ENCODE measurements at regions not wholly inside any gene's neighbourhood (a gene's known extent, or its start where the extent isn't known, plus 50 kb on each side); places are given as distances from the start of the nearest gene placed in this dataset.

DNA sequence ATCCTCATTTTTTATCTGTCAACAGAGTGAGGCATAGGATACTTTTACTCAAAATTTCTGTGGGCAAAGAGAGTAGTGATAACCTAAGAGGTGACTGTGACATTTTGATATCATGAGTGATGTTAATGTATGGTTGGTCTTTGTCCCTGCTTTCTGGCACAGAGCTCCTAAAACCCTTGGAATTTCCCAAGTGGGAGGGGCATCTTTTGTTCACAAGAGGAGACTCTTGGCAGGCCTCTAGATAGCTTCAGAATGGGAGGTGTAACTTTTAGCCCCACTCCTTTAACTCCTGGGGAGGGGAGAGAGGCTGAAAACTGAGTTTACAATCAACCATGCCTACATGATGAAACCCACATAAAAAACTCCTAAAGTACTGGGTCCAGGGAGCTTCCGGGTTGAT lies 527.8 kb downstream of the RFPL4B start:
- TF ChIP-seq, protein P1, sequence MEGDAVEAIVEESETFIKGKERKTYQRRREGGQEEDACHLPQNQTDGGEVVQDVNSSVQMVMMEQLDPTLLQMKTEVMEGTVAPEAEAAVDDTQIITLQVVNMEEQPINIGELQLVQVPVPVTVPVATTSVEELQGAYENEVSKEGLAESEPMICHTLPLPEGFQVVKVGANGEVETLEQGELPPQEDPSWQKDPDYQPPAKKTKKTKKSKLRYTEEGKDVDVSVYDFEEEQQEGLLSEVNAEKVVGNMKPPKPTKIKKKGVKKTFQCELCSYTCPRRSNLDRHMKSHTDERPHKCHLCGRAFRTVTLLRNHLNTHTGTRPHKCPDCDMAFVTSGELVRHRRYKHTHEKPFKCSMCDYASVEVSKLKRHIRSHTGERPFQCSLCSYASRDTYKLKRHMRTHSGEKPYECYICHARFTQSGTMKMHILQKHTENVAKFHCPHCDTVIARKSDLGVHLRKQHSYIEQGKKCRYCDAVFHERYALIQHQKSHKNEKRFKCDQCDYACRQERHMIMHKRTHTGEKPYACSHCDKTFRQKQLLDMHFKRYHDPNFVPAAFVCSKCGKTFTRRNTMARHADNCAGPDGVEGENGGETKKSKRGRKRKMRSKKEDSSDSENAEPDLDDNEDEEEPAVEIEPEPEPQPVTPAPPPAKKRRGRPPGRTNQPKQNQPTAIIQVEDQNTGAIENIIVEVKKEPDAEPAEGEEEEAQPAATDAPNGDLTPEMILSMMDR (IDR thresholded peaks at IDR 0.05) = no peak
- TF ChIP-seq POLR2AphosphoS5 (IDR thresholded peaks at IDR 0.05) = no peak
- no peak for TF ChIP-seq POLR2A (IDR thresholded peaks at IDR 0.05; ENCODE audit: low read depth)
